Colonic mucosa (tissue), 4 donors: ENCODE measurements at regions not wholly inside any gene's neighbourhood (a gene's known extent, or its start where the extent isn't known, plus 50 kb on each side); places are given as distances from the start of the nearest gene placed in this dataset.

Source experiments
- DNase-seq: peaks from one replicate; pipeline ENCODE4 v3.0.0-alpha.2; 2020
- H3K27ac ChIP-seq: fragments of 200-600 bp; one replicate; pipeline ENCODE4 v1.8.0; 2021
- H3K27me3 ChIP-seq: fragments of 200-600 bp; one replicate; pipeline ENCODE4 v1.8.0; 2021
- H3K36me3 ChIP-seq: fragments of 200-600 bp; one replicate; pipeline ENCODE4 v1.8.0; 2021
- H3K4me1 ChIP-seq: fragments of 200-600 bp; one replicate; pipeline ENCODE4 v1.8.0; 2021; ENCODE audit warnings: mild to moderate bottlenecking
- H3K4me3 ChIP-seq: fragments of 200-600 bp; one replicate; pipeline ENCODE4 v1.8.0; 2021
- H3K9ac ChIP-seq, 2 donors: one replicate each; pipeline ENCODE4 v1.7.0; 2013; ENCODE audit warnings: control low read depth in 2 of 2, low read depth in 2 of 2, low read length in 2 of 2
- H3K9me3 ChIP-seq: fragments of 200-600 bp; one replicate; pipeline ENCODE4 v1.8.0; 2021
- CTCF ChIP-seq: fragments of 200-600 bp; IDR thresholded peaks from one replicate; pipeline ENCODE4 v1.8.0; 2022; ENCODE audit warnings: antibody characterized with exemption, mild to moderate bottlenecking
- intact Hi-C: fragments of 100-400 bp; cut with DNase I; formaldehyde crosslinking; loops from one replicate; pipeline ENCODE4 v1.14.1; 2022
- donor health status: healthy.
- donor health status: DM: no; HTN: no; CAD: no.
- donor health status: DM: no; HTN: no; CAD: no.

GRCh38 chr12:115810122-115810901 is 467.2 kb downstream of the MED13L start:
- no peak overlapping the region for H3K9ac ChIP-seq
- DNase-seq, result peak; percentile 41
- TF ChIP-seq CTCF, result no peak
- no peak overlapping the region for H3K4me3 ChIP-seq
- H3K9me3 ChIP-seq, result no peaks in the 10 kb centered on the region
- no peaks in the 10 kb centered on the region for H3K36me3 ChIP-seq
- H3K27me3 ChIP-seq, result no peaks in the 10 kb centered on the region
- peaks cover 5% of the 10 kb centered on the region for H3K4me1 ChIP-seq
- peak overlapping the region; percentile 25 for H3K27ac ChIP-seq
- intact Hi-C loops, result no loop called here

- Histone ChIP-seq H3K36me3 (no peaks in the 10 kb centered on the region), H3K9me3 (no peaks in the 10 kb centered on the region), H3K27ac (no peak overlapping the region), H3K4me1 (peaks cover 5% of the 10 kb centered on the region), H3K4me3 (no peak overlapping the region), H3K27me3 (no peaks in the 10 kb centered on the region), H3K9ac (no peak overlapping the region)
- no peak for DNase-seq
- no peak for TF ChIP-seq CTCF
- intact Hi-C loops, result no loop called here
These were observed 471.5 kb downstream of the MED13L start for GRCh38 chr12:115806000-115806399.

GRCh38 chr12:115802767-115803166 is 474.7 kb downstream of the MED13L start:
- intact Hi-C loops, result no loop called here
- Histone ChIP-seq H3K27ac (no peak overlapping the region), H3K4me1 (no peaks in the 10 kb centered on the region), H3K27me3 (no peaks in the 10 kb centered on the region), H3K9ac (no peak overlapping the region), H3K9me3 (no peaks in the 10 kb centered on the region), H3K4me3 (no peak overlapping the region), H3K36me3 (no peaks in the 10 kb centered on the region)
- no peak for DNase-seq
- no peak for TF ChIP-seq CTCF

- intact Hi-C loops, result no loop called here
- no peaks in the 10 kb centered on the region for H3K36me3 ChIP-seq
- no peak for DNase-seq
These were observed 475.6 kb downstream of the MED13L start for GRCh38 chr12:115801871-115802270.

GRCh38 chr12:115799610-115800009 is 477.9 kb downstream of the MED13L start:
- TF ChIP-seq CTCF, result no peak
- H3K27me3 ChIP-seq, result no peaks in the 10 kb centered on the region
- DNase-seq, result no peak

More at GRCh38 chr12:115801871-115802270, 475.6 kb downstream of the MED13L start:
- H3K9me3 ChIP-seq, result no peaks in the 10 kb centered on the region
- H3K4me1 ChIP-seq, result no peaks in the 10 kb centered on the region
- H3K27ac ChIP-seq, result no peak overlapping the region
- TF ChIP-seq CTCF, result no peak
- H3K9ac ChIP-seq, result no peak overlapping the region
- H3K4me3 ChIP-seq, result no peak overlapping the region
- no peaks in the 10 kb centered on the region for H3K27me3 ChIP-seq

More at GRCh38 chr12:115799610-115800009, 477.9 kb downstream of the MED13L start:
- Histone ChIP-seq H3K4me1 (no peaks in the 10 kb centered on the region), H3K27ac (no peak overlapping the region), H3K36me3 (no peaks in the 10 kb centered on the region), H3K4me3 (no peak overlapping the region), H3K9me3 (no peaks in the 10 kb centered on the region), H3K9ac (no peak overlapping the region)
- intact Hi-C loops, result loop anchor here (5.0 kb wide), 1 partner anchor 118 kb away; no protein-coding TSS in a partner anchor
